ENCODE measurements at regions not wholly inside any gene's neighbourhood (a gene's known extent, or its start where the extent isn't known, plus 50 kb on each side); places are given as distances from the start of the nearest gene placed in this dataset.

DNA sequence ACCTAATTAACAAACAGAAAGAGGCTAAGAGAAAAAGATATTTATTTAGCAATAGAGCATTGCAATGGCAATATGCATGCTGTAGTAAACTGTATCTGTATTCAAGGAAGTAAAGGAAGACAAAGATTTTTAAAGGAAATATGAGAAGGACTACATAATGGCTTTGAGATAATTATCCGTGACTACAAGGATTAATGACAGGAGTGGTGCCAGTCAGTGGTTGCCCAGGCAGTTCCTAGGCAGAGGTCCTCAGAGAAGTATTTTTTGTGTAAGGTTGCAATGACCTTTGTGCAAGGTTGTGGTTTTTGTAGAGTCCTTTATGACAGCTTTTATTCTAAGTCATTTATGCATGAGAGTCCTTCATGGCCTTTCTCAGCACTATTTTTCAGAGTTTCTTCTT, 711.1 kb upstream of the CHRM3 start:
- no peak overlapping the region for H3K4me3 ChIP-seq
- H3K27ac ChIP-seq = no peak overlapping the region
- TF ChIP-seq POLR2AphosphoS5 (IDR thresholded peaks at IDR 0.05) = no peak
- no peak for TF ChIP-seq POLR2A (IDR thresholded peaks at IDR 0.05)
- TF ChIP-seq CTCF (IDR thresholded peaks at IDR 0.05) = no peak
- TF ChIP-seq EP300 (IDR thresholded peaks at IDR 0.05) = no peak
- no peaks in the 10 kb centered on the region for H3K27me3 ChIP-seq
- H3K4me1 ChIP-seq = no peaks in the 10 kb centered on the region
- H3K9me3 ChIP-seq = no peaks in the 10 kb centered on the region
- WGBS, 2 donors = 50 to 53% methylated on average over 1 of the region's 1 CpG
- H3K36me3 ChIP-seq = no peaks in the 10 kb centered on the region
- DNase-seq (no peak), ATAC-seq (ENCODE audit: low FRiP score in 2 of 2) (no peak)

- WGBS, 2 donors = 74 to 86% methylated on average over 1 of the region's 1 CpG
Observed at GRCh38 chr1:238674316-238674715, 712.1 kb upstream of the CHRM3 start.

GRCh38 chr1:238673561-238673960, 712.8 kb upstream of the CHRM3 start:
- TF ChIP-seq EP300 (IDR thresholded peaks at IDR 0.05) = no peak
- TF ChIP-seq POLR2A (IDR thresholded peaks at IDR 0.05) = no peak
- TF ChIP-seq CTCF (IDR thresholded peaks at IDR 0.05) = no peak
- TF ChIP-seq POLR2AphosphoS5 (IDR thresholded peaks at IDR 0.05) = no peak
- DNase-seq = no peak
- Histone ChIP-seq H3K36me3 (no peaks in the 10 kb centered on the region), H3K27me3 (no peaks in the 10 kb centered on the region), H3K9me3 (no peaks in the 10 kb centered on the region), H3K4me1 (no peaks in the 10 kb centered on the region), H3K4me3 (no peak overlapping the region), H3K27ac (no peak overlapping the region)
- WGBS, 2 donors = 77 to 83% methylated on average over 3 of the region's 3 CpGs
- ATAC-seq (ENCODE audit: low FRiP score in 2 of 2) = no peak

More at GRCh38 chr1:238674316-238674715, 712.1 kb upstream of the CHRM3 start:
- no peaks in the 10 kb centered on the region for H3K27me3 ChIP-seq
- TF ChIP-seq CTCF (IDR thresholded peaks at IDR 0.05) = no peak
- no peak for TF ChIP-seq POLR2A (IDR thresholded peaks at IDR 0.05)
- TF ChIP-seq EP300 (IDR thresholded peaks at IDR 0.05) = no peak
- no peak for TF ChIP-seq POLR2AphosphoS5 (IDR thresholded peaks at IDR 0.05)
- H3K9me3 ChIP-seq = no peaks in the 10 kb centered on the region
- DNase-seq (no peak), ATAC-seq (ENCODE audit: low FRiP score in 2 of 2) (no peak)
- H3K4me3 ChIP-seq = no peak overlapping the region
- no peaks in the 10 kb centered on the region for H3K4me1 ChIP-seq
- no peak overlapping the region for H3K27ac ChIP-seq
- no peaks in the 10 kb centered on the region for H3K36me3 ChIP-seq

- no peak for DNase-seq
- Histone ChIP-seq H3K9me3 (no peaks in the 10 kb centered on the region), H3K27ac (no peak overlapping the region), H3K36me3 (no peaks in the 10 kb centered on the region), H3K4me3 (no peak overlapping the region), H3K4me1 (no peaks in the 10 kb centered on the region), H3K27me3 (no peaks in the 10 kb centered on the region)
- TF ChIP-seq CTCF (IDR thresholded peaks at IDR 0.05) (no peak), POLR2AphosphoS5 (IDR thresholded peaks at IDR 0.05) (no peak), EP300 (IDR thresholded peaks at IDR 0.05) (no peak), POLR2A (IDR thresholded peaks at IDR 0.05) (no peak)
- 84% methylated on average over 3 of the region's 3 CpGs for WGBS, 2 donors
- no peak for ATAC-seq (ENCODE audit: low FRiP score in 2 of 2)
Observed at GRCh38 chr1:238672806-238673205, 713.6 kb upstream of the CHRM3 start.

GRCh38 chr1:238672262-238672661, 714.1 kb upstream of the CHRM3 start:
- ATAC-seq (ENCODE audit: low FRiP score in 2 of 2) (no peak), DNase-seq (no peak)
- H3K27me3 ChIP-seq = no peaks in the 10 kb centered on the region
- WGBS, 2 donors = 37 to 43% methylated on average over 4 of the region's 4 CpGs
- no peak overlapping the region for H3K27ac ChIP-seq
- no peaks in the 10 kb centered on the region for H3K9me3 ChIP-seq
- H3K36me3 ChIP-seq = no peaks in the 10 kb centered on the region
- no peak for TF ChIP-seq EP300 (IDR thresholded peaks at IDR 0.05)
- no peak for TF ChIP-seq POLR2AphosphoS5 (IDR thresholded peaks at IDR 0.05)
- H3K4me1 ChIP-seq = no peaks in the 10 kb centered on the region
- no peak overlapping the region for H3K4me3 ChIP-seq

All from upper lobe of left lung (tissue), 6 donors.